WTC11 (cell line): ENCODE measurements at regions not wholly inside any gene's neighbourhood (a gene's known extent, or its start where the extent isn't known, plus 50 kb on each side); places are given as distances from the start of the nearest gene placed in this dataset.
"Not testable (repeated sequence)": the region's sequence is repeated elsewhere in the genome, so short reads cannot be mapped to it uniquely, and the experiment has no call there.

Experiments
- ATAC-seq: fragments of 200-7000 bp; cut with Tn5 transposase; 2 replicates; pipeline ENCODE4 v1.10.0; 2021; ENCODE audit warnings: mild to moderate bottlenecking, moderate library complexity
- CTCF ChIA-PET: fragments of 300-600 bp; sonication (Branson Sonifier 250); formaldehyde crosslinking; loops from one replicate; lab custom pipeline; 2021; ENCODE audit warnings: antibody characterized with exemption; lab: Charles Lee
- POLR2A ChIA-PET: fragments of 350-600 bp; sonication (Branson Sonifier 250); formaldehyde crosslinking; loops from one replicate; lab custom pipeline; 2021; ENCODE audit warnings: antibody characterized with exemption; lab: Charles Lee
- DNase-seq: peaks from one replicate; pipeline ENCODE4 v3.0.0; 2021; ENCODE audit warnings: low spot score
- H3K27ac Mint-ChIP-seq: 2 replicates; pipeline ENCODE4 v1.8.0; 2021; ENCODE audit warnings: mixed read lengths
- H3K27me3 Mint-ChIP-seq: 2 replicates; pipeline ENCODE4 v1.8.0; 2021; ENCODE audit warnings: low read depth, mild to moderate bottlenecking, moderate library complexity, mixed read lengths
- H3K36me3 Mint-ChIP-seq: 2 replicates; pipeline ENCODE4 v1.8.0; 2021; ENCODE audit warnings: mixed read lengths
- H3K4me1 Mint-ChIP-seq: 2 replicates; pipeline ENCODE4 v1.8.0; 2022; ENCODE audit warnings: mixed read lengths
- H3K4me3 Mint-ChIP-seq: 2 replicates; pipeline ENCODE4 v1.8.0; 2021; ENCODE audit warnings: mild to moderate bottlenecking, moderate library complexity, mixed read lengths
- H3K9me3 Mint-ChIP-seq: 2 replicates; pipeline ENCODE4 v1.8.0; 2021; ENCODE audit warnings: mixed read lengths

DNA sequence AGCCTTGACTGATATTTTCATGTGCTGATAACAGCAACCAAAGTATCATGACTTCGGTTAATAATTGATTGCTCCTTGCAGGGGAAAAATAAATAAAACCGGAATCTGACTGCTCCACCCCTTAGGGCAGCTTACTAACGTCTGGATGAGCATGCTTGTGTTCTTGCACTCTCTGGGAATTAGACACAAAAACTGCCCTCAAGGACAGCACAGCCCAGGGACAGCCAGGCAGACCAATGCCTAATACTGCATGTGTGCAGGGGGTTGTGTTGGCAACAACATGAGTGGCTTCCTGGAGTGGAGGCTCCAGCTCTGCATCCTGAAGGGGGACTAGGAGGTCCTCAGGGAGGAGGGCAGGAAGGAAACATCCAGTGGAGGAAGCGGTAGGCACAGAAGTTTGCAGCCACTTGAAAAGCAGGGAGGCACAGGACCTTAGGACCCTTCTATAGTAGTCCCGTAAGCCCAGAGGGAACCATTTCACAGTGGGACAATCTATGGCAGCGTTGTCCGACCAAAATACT, 205.4 kb upstream of the IRF2BP2 start:
- H3K4me3 Mint-ChIP-seq, ATAC-seq, H3K4me1 Mint-ChIP-seq, H3K27ac Mint-ChIP-seq, DNase-seq, CTCF ChIA-PET, H3K36me3 Mint-ChIP-seq, POLR2A ChIA-PET, H3K27me3 Mint-ChIP-seq, H3K9me3 Mint-ChIP-seq: not testable (repeated sequence)

DNA sequence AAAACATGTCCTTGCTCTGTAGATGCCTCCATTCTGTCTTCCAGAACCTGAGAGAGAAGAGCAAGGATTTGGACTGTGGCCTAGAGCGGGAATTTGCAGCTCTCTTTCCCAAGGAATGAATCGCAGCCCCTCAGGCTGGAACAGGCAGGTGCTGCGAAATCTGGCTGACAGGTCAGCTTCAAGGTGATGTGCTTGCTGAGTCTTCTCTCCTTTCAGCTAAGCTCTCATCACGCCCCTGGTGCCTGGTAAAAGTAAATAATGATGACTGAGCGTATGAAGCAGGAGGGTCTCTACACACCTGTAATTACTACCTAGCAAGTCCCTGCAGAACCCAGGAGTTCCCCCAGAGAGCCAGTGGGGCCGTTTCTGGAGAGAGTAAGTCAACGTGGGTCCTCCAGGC, 204.3 kb upstream of the IRF2BP2 start:
- H3K9me3 Mint-ChIP-seq, H3K4me3 Mint-ChIP-seq, DNase-seq, H3K27ac Mint-ChIP-seq, CTCF ChIA-PET, H3K27me3 Mint-ChIP-seq, H3K36me3 Mint-ChIP-seq, H3K4me1 Mint-ChIP-seq, POLR2A ChIA-PET: not testable (repeated sequence)
- peak; percentile 71 for ATAC-seq

DNA sequence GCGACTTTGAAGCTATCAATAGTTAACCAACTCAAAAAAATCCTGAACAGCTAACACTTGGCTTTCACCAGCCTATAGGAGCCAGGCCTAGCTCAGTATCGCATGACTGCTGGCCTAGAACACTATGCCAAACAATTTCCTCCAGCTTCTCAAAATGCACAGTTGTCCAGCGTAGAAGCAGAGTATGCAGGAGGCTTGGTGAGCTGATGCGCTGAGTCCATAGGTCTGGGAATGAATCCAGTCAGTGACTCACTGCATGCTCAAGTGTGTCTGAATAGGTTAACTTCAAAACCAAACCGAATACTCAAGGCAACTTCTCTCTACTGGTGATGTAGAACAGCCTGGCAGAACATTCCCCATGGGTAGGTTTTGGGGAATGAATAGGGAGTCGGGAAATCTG, 201.8 kb upstream of the IRF2BP2 start:
- ATAC-seq, POLR2A ChIA-PET, H3K4me3 Mint-ChIP-seq, H3K9me3 Mint-ChIP-seq, H3K27me3 Mint-ChIP-seq, CTCF ChIA-PET, H3K27ac Mint-ChIP-seq, DNase-seq, H3K4me1 Mint-ChIP-seq, H3K36me3 Mint-ChIP-seq: not testable (repeated sequence)

DNA sequence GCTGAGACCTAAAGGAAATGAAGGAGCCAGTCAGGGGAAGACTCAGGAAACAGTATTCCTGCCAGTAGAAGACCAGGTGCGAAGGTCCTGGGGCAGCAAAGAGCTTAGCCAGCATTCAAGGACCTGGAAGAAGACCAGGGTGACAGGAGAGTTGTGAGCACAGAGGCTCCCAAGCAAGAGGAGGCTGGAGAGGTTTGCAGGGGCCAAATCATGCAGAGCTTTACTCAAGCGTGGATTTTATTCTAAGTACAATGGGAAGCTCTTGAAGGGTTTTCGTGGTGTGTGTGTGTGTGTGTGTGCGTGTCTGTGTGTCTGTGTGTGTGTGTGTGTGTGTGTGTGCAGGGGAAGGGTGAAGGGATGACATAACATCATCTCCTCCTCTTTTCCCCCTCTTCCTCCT, 200.7 kb upstream of the IRF2BP2 start:
- H3K4me1 Mint-ChIP-seq, POLR2A ChIA-PET, H3K27me3 Mint-ChIP-seq, ATAC-seq, H3K27ac Mint-ChIP-seq, DNase-seq, H3K4me3 Mint-ChIP-seq, H3K36me3 Mint-ChIP-seq, H3K9me3 Mint-ChIP-seq, CTCF ChIA-PET: not testable (repeated sequence)

DNA sequence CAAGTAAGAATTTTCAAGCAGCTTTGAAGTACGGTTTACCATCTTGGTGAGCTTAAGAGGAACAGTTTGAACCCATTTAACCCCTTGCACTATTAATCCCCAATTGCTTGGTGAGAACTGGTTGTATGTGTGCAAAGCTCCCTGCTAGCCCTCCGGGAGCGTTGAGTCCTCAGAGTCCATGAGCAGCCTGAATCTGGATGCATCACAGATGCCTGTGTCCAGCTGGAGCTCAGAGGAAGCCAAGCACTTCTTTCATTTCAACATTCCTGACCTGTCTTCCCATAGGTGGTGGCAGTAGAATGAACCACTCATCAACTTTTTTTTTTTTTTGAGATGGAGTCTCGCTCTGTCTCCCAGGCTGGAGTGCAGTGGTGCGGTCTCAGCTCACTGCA, 199.9 kb upstream of the IRF2BP2 start:
- H3K4me3 Mint-ChIP-seq, DNase-seq, H3K4me1 Mint-ChIP-seq, H3K9me3 Mint-ChIP-seq, ATAC-seq, POLR2A ChIA-PET, H3K27ac Mint-ChIP-seq, CTCF ChIA-PET, H3K27me3 Mint-ChIP-seq, H3K36me3 Mint-ChIP-seq: not testable (repeated sequence)

DNA sequence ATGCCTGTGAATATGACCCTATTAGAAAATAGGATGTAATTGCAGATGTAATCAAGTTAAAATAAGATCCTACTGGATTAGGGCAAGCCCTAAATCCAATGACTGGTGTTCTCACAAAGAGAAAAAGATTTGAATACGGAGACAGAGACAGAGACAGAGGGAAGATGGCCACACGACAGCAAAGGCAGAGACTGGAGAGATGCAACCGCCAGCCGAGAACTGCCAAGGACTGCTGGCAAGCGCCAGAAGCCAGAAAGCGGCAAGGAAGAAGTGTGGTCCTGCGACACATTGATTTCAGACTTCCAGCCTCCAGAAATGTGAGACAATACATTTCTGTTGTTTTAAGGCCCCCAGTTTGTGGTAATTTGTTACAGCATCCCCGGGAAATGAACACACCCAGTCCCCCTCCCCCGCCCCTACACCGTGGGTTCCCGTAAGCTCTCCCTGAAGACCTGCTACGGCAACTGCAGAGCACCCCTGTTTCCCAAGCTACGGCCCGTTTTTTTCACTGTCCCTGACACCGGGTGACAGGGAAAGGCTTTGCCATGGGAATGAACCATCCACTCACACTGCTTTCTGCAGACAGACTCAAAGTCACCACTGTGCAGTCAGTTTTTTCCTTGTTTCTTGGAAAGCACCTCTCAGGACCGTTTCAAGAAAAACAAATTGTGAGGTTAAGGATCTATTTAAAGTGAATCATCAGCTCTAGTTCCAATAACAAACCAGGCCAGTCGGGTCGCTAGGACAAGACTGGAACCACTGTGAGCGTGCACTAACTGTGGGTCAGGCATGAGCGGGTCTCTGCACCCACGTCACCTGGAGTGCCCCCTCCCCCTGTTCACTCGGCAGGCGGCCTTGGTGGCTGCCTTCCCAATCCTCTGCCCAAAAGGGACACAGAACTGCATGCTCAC, 199.2 kb upstream of the IRF2BP2 start:
- CTCF ChIA-PET, H3K9me3 Mint-ChIP-seq, H3K27me3 Mint-ChIP-seq, H3K4me1 Mint-ChIP-seq, POLR2A ChIA-PET, H3K4me3 Mint-ChIP-seq, H3K36me3 Mint-ChIP-seq, DNase-seq, H3K27ac Mint-ChIP-seq: not testable (repeated sequence)
- peak; percentile 19; the same call in 1 of the 2 replicates for ATAC-seq

DNA sequence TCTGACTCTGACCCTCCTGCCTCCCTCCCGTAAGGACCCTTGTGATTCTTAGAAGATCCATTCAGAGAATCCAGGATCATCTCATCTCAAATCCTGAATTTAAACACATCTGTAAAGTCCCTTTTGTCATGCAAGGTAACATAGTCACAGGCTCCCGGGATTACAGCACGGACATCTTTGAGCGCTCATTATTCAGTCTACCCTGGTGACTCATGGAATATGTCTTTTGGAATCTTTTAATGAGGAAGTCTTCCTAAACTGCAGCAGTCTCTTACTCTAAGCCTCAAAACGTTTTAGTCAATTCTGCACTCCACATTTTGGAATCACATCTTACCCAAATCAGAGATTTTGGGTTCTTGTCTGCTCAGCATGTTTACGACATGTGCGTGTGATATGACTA, 198.5 kb upstream of the IRF2BP2 start:
- ATAC-seq, H3K27ac Mint-ChIP-seq, H3K4me3 Mint-ChIP-seq, H3K27me3 Mint-ChIP-seq, CTCF ChIA-PET, DNase-seq, POLR2A ChIA-PET, H3K4me1 Mint-ChIP-seq, H3K9me3 Mint-ChIP-seq, H3K36me3 Mint-ChIP-seq: not testable (repeated sequence)

DNA sequence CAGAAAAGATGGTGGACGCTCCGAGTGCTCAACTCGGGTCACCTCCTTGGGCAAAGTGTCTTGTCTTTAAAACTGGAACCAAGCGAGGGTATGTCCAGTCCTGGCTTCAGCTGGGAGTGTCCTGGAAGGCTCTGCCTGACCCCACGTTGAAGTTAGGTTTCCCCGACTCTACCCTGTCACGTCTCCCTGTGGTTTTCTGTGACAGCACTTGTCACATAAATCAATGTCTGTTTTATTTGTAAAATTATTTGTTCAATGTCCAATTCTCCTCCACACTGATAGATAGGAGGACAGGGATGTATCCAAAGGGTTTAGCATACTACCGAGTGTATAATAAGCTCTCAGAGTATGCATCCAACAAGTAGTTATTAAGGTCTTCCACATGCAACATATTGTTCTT, 197.7 kb upstream of the IRF2BP2 start:
- ATAC-seq, H3K9me3 Mint-ChIP-seq, H3K27ac Mint-ChIP-seq, H3K4me3 Mint-ChIP-seq, H3K36me3 Mint-ChIP-seq, POLR2A ChIA-PET, DNase-seq, CTCF ChIA-PET, H3K27me3 Mint-ChIP-seq, H3K4me1 Mint-ChIP-seq: not testable (repeated sequence)

DNA sequence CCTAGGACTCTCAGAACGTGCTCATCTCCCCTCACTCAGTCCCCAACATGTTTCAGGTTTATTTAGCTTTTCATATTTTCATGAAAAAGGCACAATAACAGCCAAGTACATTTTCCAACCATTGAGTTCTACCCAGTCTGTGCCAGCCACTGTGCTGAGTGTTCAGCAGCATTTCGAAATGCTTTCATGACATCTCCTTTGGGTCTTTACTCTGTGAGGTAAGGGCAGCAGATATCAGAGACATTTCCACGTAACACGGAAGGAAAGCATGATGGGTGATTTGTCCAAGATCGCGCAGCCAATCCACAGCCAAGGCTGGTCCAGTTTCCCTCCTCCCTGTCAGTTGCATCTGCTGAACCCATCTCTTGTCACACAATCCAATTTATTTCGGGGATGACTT, 192.6 kb upstream of the IRF2BP2 start:
- DNase-seq, H3K27ac Mint-ChIP-seq: not testable (repeated sequence)

DNA sequence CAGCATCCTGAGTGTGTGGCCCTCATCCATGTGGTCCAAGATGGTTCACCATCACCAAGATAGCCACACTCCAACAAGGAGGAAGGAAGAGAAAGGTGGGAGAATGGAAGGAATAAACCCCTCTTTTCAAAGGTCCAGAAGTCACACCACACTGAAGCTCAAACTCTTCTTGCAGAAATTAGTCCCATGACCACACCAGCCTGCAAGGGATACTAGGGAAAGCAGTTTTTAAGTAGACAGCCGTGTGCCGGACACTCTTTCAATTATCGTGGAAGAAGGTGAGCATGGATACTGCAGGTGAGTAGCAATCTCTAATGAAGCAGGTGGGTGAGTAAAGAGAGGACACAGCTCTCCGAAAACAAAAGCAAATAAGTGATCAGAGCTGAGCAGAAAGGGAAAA, 191.7 kb upstream of the IRF2BP2 start:
- CTCF ChIA-PET, DNase-seq, H3K27ac Mint-ChIP-seq, ATAC-seq, POLR2A ChIA-PET, H3K9me3 Mint-ChIP-seq, H3K4me3 Mint-ChIP-seq, H3K27me3 Mint-ChIP-seq, H3K4me1 Mint-ChIP-seq, H3K36me3 Mint-ChIP-seq: not testable (repeated sequence)

More for the DNA sequence above, 192.6 kb upstream of the IRF2BP2 start:
- CTCF ChIA-PET, H3K4me3 Mint-ChIP-seq, POLR2A ChIA-PET, H3K9me3 Mint-ChIP-seq, H3K4me1 Mint-ChIP-seq, H3K36me3 Mint-ChIP-seq, ATAC-seq, H3K27me3 Mint-ChIP-seq: not testable (repeated sequence)

DNA sequence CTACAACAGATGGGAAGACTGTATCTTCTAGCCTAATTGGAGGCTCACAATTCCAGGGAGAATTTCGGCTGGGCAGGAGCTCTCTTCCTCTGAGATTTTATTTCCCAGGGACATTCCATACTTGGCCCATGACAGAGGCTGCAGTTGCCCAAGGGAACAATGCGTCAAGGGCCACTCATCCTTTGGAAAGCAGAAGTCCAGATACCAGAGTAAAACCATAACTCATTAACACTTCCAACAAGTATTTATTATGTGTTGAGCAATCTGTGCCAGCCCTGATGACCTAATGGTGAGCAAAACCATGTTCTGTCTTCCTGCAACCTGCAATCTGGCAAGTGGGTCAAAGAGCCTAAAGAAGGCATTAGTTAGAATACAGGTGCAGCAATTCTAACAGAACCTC, 191.2 kb upstream of the IRF2BP2 start:
- H3K27ac Mint-ChIP-seq, ATAC-seq, H3K36me3 Mint-ChIP-seq, H3K4me1 Mint-ChIP-seq, CTCF ChIA-PET, DNase-seq, H3K27me3 Mint-ChIP-seq, H3K4me3 Mint-ChIP-seq, H3K9me3 Mint-ChIP-seq, POLR2A ChIA-PET: not testable (repeated sequence)

DNA sequence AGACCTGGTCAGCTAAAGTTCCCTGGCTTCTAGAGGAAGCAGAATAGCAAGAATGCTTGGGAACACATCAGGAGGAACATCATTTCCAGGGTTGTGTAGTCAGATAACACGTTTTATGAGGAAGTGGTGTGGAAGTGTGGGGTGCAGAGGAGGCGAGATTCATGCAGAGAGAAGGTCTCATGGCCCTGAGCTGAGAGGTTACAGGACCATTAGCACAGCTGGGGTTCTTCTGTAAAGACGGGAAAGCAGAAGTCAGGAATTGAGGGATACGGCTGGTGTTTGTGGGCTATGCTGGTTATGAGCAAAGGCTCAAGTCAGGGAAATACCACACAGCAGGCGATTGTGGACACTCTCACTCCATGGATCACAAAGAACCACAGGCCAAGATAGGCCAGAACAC, 190.6 kb upstream of the IRF2BP2 start:
- H3K36me3 Mint-ChIP-seq, ATAC-seq, H3K27me3 Mint-ChIP-seq, H3K4me3 Mint-ChIP-seq, H3K27ac Mint-ChIP-seq, DNase-seq, POLR2A ChIA-PET, H3K9me3 Mint-ChIP-seq, H3K4me1 Mint-ChIP-seq, CTCF ChIA-PET: not testable (repeated sequence)
